Hepatocyte (in vitro differentiated cells): ENCODE measurements at regions not wholly inside any gene's neighbourhood (a gene's known extent, or its start where the extent isn't known, plus 50 kb on each side); places are given as distances from the start of the nearest gene placed in this dataset.

Experiments used
- CTCF ChIP-seq: fragments of 200-600 bp; sonication (generic); IDR thresholded peaks from 2 replicates; pipeline ENCODE4 v1.5.1; 2016; ENCODE audit warnings: antibody characterized with exemption, mild to moderate bottlenecking; ENCODE audit not compliant: poor library complexity
- EZH2 ChIP-seq: fragments of 200-600 bp; sonication (generic); IDR thresholded peaks from 2 replicates; pipeline ENCODE4 v1.6.1; 2016; ENCODE audit warnings: antibody characterized with exemption, mild to moderate bottlenecking, borderline replicate concordance
- EZH2phosphoT487 ChIP-seq: fragments of 200-600 bp; sonication (generic); IDR thresholded peaks from one replicate; pipeline ENCODE4 v1.6.1; 2018; ENCODE audit warnings: antibody characterized with exemption, mild to moderate bottlenecking, low read depth, moderate library complexity; ENCODE audit not compliant: unreplicated experiment, severe bottlenecking

GRCh38 chr9:88816591-88816990, 174.7 kb upstream of the S1PR3 start:
- TF ChIP-seq CTCF (no peak), EZH2 (no peak), EZH2phosphoT487 (no peak)
